ENCODE measurements at regions not wholly inside any gene's neighbourhood (a gene's known extent, or its start where the extent isn't known, plus 50 kb on each side); places are given as distances from the start of the nearest gene placed in this dataset.

DNA sequence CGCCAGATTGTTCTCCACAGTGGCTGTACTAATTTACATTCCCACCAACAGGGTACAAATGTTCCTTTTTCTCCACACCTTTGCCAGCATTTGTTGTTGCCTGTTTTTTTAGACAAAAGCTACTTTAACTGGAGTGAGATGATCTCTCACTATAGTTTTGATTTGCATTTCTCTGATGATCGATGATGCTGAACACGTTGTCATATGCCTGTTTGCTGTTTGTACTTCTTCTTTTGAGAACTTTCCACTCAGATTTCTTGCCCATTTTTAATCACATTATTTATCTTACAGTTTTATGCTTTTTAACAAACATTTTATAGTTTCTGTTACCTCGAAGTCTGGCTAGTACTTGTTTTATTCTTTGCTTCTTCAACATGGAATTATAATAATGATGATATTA, 643.7 kb upstream of the ALCAM start:
- DNase-seq = no peak

DNA sequence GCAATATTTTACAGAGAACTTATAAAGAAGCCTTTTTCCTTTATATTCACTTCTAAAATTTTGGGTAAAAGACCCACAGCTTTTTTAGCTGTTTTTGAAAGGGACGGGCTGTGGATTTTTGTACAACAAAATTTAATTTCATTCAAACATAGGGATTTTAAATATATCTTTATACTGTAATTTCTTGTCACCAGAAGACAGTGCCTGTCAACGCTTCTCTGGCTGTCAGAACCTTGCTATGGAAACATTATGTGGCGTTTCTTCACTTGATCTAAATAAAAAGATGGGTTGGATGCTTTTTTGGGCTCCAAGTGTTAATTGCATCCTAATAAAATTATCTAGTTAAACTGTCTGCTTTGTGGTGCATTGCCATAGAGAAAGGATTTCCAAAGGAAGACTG, 635.6 kb upstream of the ALCAM start:
- no peak for DNase-seq

DNA sequence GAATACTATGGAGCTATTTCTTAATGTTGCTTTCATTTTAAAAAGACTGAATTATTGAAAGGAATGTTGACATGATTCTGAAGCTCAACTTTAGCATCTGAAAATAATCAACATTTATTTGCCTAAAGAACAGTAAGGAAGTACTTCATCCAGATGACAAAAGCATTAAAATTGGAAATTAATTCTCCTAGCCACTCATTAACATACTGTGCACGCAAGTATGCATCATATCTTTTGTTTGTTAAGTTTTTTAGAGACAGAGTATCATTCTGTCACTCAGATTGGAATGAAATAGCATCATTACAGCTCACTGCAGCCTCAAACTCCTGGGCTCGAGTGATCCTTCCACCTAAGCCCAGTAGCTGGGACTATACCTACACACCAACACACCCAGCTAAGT, 632.1 kb upstream of the ALCAM start:
- DNase-seq = no peak

GRCh38 chr3:104735691-104736090, 631.0 kb upstream of the ALCAM start:
- DNase-seq = no peak

GRCh38 chr3:104738271-104738670, 628.4 kb upstream of the ALCAM start:
- no peak for DNase-seq

DNA sequence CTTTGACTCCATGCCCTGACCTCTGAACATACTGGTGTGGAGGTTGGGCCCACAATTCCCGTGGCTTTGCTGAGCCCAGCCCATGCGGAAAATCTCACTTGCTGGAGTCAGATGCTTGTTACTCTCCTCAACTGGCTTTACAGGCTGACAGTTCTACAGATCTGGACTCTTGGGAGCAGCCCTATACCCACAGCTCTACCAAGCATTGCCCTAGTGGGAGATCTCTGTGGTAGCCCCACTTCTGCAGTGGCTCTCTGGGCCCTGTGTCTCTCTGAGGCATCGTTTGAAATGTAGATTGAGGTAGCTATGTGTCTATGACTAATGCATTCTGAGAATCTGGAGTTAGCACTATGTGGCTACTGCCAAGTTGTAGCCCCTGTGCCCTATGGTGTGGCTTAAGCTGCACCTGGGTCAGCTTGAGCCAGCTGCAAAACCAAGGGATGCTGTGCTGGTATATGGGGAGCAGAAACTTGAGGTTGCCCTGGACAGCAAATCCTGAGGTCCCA, 625.8 kb upstream of the ALCAM start:
- DNase-seq = no peak

DNA sequence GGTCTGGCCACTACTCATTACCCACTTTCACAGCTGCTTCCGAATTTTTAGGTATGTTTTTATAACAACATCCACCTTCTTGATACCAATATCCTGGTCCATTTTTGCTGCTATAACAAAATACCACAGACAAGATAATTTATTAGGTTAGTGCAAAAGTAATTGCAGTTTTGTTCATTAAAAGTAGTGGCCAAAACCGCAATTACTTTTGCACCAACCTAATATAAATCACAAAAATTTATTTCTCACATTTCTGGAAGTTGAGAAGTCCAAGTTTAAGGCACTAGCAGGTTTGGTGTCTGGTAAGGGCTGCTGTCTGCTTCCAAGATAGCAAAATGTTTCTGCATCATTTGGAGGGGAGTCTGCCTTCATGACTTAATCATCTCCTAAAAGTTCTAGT, 624.7 kb upstream of the ALCAM start:
- no peak for DNase-seq

GRCh38 chr3:104745313-104745712, 621.4 kb upstream of the ALCAM start:
- no peak for DNase-seq

GRCh38 chr3:104746056-104746455, 620.7 kb upstream of the ALCAM start:
- DNase-seq = no peak

DNA sequence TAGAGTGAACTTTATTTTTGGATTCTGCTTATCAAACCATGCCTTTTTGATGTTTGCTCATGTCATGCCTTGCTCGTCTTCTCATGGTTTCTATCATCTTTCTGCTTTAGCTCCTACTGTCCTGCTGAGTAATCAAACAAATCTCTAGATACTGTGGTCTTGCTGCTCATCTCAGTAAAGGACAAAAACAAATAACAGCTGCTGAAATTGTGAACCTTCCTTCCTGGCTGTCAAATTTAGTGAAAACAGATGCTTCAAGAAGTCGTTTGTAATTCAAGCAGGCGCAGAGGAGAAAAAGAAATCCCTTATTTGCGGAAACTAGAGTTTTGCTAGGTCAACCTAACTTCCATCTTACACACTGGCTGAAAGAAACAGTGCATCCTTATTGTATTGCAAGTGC, 616.1 kb upstream of the ALCAM start:
- DNase-seq = no peak

DNA sequence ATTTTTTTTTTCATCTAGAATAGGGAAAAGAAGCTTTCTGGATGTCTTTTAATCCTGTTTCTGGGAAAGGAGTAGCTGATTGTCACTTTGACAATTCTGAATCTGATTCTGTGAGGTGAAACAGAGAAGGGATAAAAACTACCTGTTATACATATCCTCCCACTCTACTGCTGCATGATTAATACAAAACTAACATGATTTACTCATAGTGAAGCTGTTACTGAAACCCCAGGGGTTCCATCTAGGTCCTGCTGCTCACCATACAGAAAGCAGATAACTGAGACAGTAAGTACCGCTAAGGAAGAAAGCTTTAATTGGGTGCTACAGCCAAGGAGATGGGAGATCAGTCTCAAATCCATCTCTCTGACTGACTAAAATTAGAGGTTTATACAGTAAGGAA, 610.9 kb upstream of the ALCAM start:
- no peak for DNase-seq

DNA sequence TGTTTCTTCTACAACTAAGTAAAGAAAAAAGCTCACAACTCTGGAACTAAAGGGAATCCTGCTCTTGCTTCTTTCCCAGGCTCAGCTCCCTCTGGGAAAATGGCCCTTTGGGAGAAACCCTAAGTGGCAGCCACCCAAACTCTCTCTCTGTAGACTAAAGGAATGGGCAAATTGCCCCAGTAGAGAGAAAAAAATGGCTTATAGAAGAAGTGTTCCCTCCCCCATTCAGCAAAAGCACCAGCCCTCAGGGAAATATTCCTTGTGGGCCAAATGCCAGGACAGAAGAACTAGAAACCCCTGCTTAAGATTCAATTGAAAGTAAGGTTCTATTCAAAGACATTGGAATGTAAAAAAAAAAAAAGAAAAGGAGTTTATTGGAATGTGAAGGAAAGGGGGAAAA, 603.7 kb upstream of the ALCAM start:
- no peak for DNase-seq

DNA sequence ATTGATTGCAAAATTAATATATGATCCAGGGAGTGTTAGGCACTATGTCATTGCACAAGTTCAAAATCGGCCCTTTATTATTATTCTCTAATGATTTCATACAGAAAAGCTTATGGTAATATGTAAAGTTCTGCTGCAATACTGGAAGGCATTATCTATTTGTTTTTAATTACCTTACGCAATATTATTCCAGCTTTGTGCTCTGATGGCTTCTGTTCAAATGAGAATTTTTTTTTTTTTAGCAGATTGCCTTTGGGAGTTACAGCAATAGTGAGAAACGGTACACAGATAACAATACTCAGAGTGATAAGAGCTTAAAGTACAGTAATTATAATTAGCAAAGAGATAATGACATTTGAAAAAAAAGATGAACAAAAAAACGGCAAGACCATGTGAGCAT, 602.2 kb upstream of the ALCAM start:
- DNase-seq = no peak

DNA sequence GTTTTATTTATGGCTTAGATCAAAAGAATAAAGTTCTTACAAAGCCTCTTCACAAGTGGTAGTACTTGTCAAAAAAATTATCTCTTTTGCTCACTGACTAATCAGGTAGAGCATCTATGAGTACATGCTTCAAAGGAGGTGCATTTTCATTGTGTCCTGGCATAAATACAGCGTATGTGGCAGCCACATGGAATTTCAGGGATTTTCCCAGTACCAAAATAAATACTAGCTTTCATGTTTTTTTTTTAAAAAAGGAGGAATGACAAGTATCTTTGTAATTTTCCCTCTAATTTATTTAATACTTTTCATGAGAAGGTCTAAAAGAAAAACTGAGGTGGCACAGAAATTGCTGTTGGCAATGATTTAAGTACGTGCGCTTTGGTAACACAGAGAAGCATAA, 597.8 kb upstream of the ALCAM start:
- no peak for DNase-seq

DNA sequence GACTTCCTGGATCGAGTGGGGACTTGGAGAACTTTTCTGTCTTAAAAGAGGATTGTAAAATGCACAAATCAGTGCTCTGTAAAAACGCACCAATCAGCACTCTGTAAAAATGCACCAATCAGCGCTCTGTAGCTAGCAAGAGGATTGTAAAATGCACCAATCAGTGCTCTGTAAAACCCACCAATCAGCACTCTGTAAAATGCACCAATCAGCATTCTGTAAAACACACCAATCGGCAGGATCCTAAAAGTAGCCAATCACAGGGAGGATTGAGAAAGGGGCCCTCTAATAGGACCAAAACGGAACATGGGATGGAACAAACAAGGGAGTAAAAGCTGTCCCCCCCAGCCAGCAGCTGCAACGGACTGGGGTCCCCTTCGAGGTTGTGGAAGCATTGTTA, 587.4 kb upstream of the ALCAM start:
- no peak for DNase-seq

- DNase-seq = no peak
Observed at GRCh38 chr3:104781112-104781511, 585.6 kb upstream of the ALCAM start.

DNA sequence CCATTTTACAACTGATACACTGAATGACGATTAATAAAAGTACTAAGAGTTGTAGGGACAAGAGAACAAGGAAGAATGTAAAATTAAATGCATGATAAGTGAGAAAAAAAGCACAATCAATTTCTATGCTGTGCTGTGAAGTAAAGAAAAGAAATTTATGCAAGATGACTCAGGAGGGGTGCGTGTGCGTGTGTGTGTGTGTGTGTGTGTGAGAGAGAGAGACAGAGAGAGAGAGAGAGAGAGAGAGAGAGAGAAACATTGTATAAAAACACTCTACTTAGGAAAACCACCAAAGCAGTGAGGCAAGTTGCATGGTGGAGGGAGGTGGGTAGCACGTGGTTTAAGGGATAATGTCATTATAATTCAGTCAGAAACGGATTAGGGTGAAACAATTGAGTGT, 580.8 kb upstream of the ALCAM start:
- no peak for DNase-seq

GRCh38 chr3:104787306-104787705, 579.4 kb upstream of the ALCAM start:
- DNase-seq = no peak

- no peak for DNase-seq
Observed at GRCh38 chr3:104788807-104789206, 577.9 kb upstream of the ALCAM start.

GRCh38 chr3:104791331-104791730, 575.4 kb upstream of the ALCAM start:
- no peak for DNase-seq

DNA sequence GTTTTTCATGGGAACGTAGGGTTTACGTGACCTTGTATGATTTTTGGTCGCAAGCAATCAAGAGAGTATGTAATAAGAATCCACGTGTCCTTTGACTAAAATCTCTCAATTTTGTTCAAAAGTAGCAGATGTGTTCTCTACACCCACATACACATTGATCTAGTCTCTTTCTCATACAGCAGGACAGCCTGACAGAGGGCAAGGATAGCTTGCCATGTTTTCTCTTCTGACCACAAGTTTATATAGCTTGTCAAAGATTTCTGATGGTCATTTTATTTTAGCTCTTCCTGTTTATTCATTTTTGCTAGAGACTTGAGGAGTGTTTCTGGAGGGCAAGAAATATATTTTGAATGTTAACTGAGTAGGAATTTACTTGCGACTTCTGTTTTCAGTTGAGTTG, 570.2 kb upstream of the ALCAM start:
- no peak for DNase-seq

DNA sequence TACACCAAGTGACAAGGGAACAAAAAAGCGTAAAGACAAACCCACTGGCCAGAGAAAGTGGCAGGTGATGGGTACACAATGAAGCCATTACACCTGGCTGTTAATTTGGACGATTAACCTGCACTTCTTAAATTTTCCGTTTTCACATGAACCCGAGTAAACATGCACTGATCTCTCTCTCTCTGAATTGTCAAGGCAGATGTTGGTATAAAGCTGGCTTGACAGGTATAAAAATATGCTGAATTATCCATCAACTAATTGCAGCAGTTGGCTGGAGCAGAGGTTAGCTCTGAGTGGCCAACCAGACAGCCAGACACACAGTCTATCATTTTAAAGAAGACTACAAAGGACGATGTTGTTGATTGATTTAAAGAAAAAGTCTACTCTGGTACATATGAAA, 561.7 kb upstream of the ALCAM start:
- DNase-seq = no peak

- no peak for DNase-seq
Observed at GRCh38 chr3:104805508-104805907, 561.2 kb upstream of the ALCAM start.

GRCh38 chr3:104810896-104811295, 555.8 kb upstream of the ALCAM start:
- DNase-seq = no peak

DNA sequence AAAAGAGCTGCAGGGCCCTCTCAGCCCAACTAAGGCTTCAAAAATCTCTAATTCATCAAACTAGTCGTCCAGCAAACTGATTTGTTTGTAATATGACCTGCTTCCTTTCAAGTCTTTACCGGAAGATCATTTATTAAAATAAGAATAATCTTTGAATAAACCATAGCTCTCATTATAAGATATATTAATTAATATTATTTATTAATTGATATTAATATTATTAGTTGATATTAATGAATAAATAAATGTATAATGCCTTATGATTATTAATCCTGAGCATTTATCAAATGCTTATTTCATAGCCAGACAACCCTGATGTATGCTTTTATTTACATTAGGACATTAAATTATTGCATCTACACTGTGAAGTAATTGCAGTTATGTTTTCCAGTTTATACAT, 550.7 kb upstream of the ALCAM start:
- no peak for DNase-seq

- no peak for DNase-seq
Observed at GRCh38 chr3:104816716-104817115, 550.0 kb upstream of the ALCAM start.

Data from activated T-cell treated with anti-CD3 and anti-CD28 coated beads for 4 hours (primary cell).